ENCODE measurements at regions not wholly inside any gene's neighbourhood (a gene's known extent, or its start where the extent isn't known, plus 50 kb on each side); places are given as distances from the start of the nearest gene placed in this dataset.

DNA sequence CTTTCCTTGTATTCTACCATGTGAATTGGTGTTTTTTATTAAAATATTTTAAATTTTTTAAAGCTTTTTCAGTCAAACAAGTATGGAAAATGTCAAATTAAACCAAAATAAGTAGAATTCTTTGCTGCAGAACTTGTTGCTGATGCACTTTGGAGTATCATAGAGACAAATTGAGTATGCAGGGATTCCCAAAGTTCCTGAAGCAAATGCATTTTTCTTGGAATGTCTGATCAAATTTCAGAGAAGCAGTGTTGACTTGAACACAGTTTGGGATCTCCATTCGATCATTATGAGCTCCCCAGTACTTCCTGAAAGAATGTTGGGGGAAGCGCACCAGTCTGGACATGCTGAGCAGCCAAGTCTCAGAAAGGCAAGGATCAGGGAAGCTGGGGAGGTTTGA is 517.8 kb upstream of the CFAP20DC start:
- Histone ChIP-seq H3K4me3 (ENCODE audit: insufficient read depth, low read depth, low read length, poor library complexity, severe bottlenecking) (no peak overlapping the region), H3K27me3 (replicated peaks; ENCODE audit: control insufficient read depth, insufficient read depth, low read length, poor library complexity, severe bottlenecking) (no peaks in the 10 kb centered on the region), H3K4me1 (ENCODE audit: control insufficient read depth, insufficient read depth, low read length, poor library complexity, severe bottlenecking) (no peaks in the 10 kb centered on the region), H3K9me3 (ENCODE audit: control insufficient read depth, low read length) (no peaks in the 10 kb centered on the region), H3K36me3 (ENCODE audit: control insufficient read depth, insufficient read depth, low read length) (no peaks in the 10 kb centered on the region), H3K27ac (ENCODE audit: insufficient read depth, low read length, poor library complexity, severe bottlenecking) (no peak overlapping the region)
- DNase-seq, result no peak

GRCh38 chr3:59566481-59566975 is 516.7 kb upstream of the CFAP20DC start:
- DNase-seq, result no peak
- Histone ChIP-seq H3K36me3 (ENCODE audit: control insufficient read depth, insufficient read depth, low read length) (no peaks in the 10 kb centered on the region), H3K4me3 (ENCODE audit: insufficient read depth, low read depth, low read length, poor library complexity, severe bottlenecking) (no peak overlapping the region), H3K27me3 (replicated peaks; ENCODE audit: control insufficient read depth, insufficient read depth, low read length, poor library complexity, severe bottlenecking) (no peaks in the 10 kb centered on the region), H3K27ac (ENCODE audit: insufficient read depth, low read length, poor library complexity, severe bottlenecking) (no peak overlapping the region), H3K4me1 (ENCODE audit: control insufficient read depth, insufficient read depth, low read length, poor library complexity, severe bottlenecking) (no peaks in the 10 kb centered on the region), H3K9me3 (ENCODE audit: control insufficient read depth, low read length) (no peaks in the 10 kb centered on the region)

GRCh38 chr3:59565125-59565524 is 515.3 kb upstream of the CFAP20DC start:
- H3K27ac ChIP-seq (ENCODE audit: insufficient read depth, low read length, poor library complexity, severe bottlenecking), result no peak overlapping the region
- no peaks in the 10 kb centered on the region for H3K27me3 ChIP-seq (replicated peaks; ENCODE audit: control insufficient read depth, insufficient read depth, low read length, poor library complexity, severe bottlenecking)
- no peaks in the 10 kb centered on the region for H3K9me3 ChIP-seq (ENCODE audit: control insufficient read depth, low read length)
- H3K4me1 ChIP-seq (ENCODE audit: control insufficient read depth, insufficient read depth, low read length, poor library complexity, severe bottlenecking), result no peaks in the 10 kb centered on the region
- no peaks in the 10 kb centered on the region for H3K36me3 ChIP-seq (ENCODE audit: control insufficient read depth, insufficient read depth, low read length)
- no peak overlapping the region for H3K4me3 ChIP-seq (ENCODE audit: insufficient read depth, low read depth, low read length, poor library complexity, severe bottlenecking)
- DNase-seq, result no peak

DNA sequence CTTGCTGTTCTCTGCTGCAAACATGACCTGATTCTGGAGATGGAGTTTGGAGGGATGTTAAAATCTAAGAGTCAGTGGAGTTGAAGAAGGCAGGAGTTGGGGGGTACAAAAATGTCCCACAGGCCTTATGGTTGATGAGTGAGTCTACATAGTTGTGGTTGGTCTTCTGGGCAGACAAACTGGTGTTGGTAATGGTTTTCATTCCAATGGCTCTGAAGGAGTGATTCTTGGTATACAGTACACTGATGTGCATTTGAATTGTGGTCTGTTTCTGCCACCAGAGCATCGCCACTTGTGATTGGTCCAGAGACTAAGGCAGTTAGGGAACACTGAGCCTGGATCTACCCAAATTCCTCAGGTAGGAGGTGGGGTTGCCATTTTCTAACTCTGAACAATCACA is 514.1 kb upstream of the CFAP20DC start:
- Histone ChIP-seq H3K36me3 (ENCODE audit: control insufficient read depth, insufficient read depth, low read length) (no peaks in the 10 kb centered on the region), H3K4me3 (ENCODE audit: insufficient read depth, low read depth, low read length, poor library complexity, severe bottlenecking) (no peak overlapping the region), H3K9me3 (ENCODE audit: control insufficient read depth, low read length) (no peaks in the 10 kb centered on the region), H3K27ac (ENCODE audit: insufficient read depth, low read length, poor library complexity, severe bottlenecking) (no peak overlapping the region), H3K27me3 (replicated peaks; ENCODE audit: control insufficient read depth, insufficient read depth, low read length, poor library complexity, severe bottlenecking) (no peaks in the 10 kb centered on the region), H3K4me1 (ENCODE audit: control insufficient read depth, insufficient read depth, low read length, poor library complexity, severe bottlenecking) (no peaks in the 10 kb centered on the region)
- DNase-seq, result no peak

- H3K36me3 ChIP-seq (ENCODE audit: control insufficient read depth, insufficient read depth, low read length), result no peaks in the 10 kb centered on the region
- DNase-seq, result no peak
- no peaks in the 10 kb centered on the region for H3K27me3 ChIP-seq (replicated peaks; ENCODE audit: control insufficient read depth, insufficient read depth, low read length, poor library complexity, severe bottlenecking)
- H3K27ac ChIP-seq (ENCODE audit: insufficient read depth, low read length, poor library complexity, severe bottlenecking), result no peak overlapping the region
- no peaks in the 10 kb centered on the region for H3K9me3 ChIP-seq (ENCODE audit: control insufficient read depth, low read length)
- H3K4me1 ChIP-seq (ENCODE audit: control insufficient read depth, insufficient read depth, low read length, poor library complexity, severe bottlenecking), result no peaks in the 10 kb centered on the region
- no peak overlapping the region for H3K4me3 ChIP-seq (ENCODE audit: insufficient read depth, low read depth, low read length, poor library complexity, severe bottlenecking)
Observed at GRCh38 chr3:59563072-59563605, 513.3 kb upstream of the CFAP20DC start.

GRCh38 chr3:59559721-59560435 is 510.1 kb upstream of the CFAP20DC start:
- no peak overlapping the region for H3K4me3 ChIP-seq (ENCODE audit: insufficient read depth, low read depth, low read length, poor library complexity, severe bottlenecking)

GRCh38 chr3:59558906-59559720 is 509.3 kb upstream of the CFAP20DC start:
- no peak for DNase-seq
- Histone ChIP-seq H3K4me1 (ENCODE audit: control insufficient read depth, insufficient read depth, low read length, poor library complexity, severe bottlenecking) (no peaks in the 10 kb centered on the region), H3K27me3 (replicated peaks; ENCODE audit: control insufficient read depth, insufficient read depth, low read length, poor library complexity, severe bottlenecking) (no peaks in the 10 kb centered on the region), H3K36me3 (ENCODE audit: control insufficient read depth, insufficient read depth, low read length) (no peaks in the 10 kb centered on the region), H3K4me3 (ENCODE audit: insufficient read depth, low read depth, low read length, poor library complexity, severe bottlenecking) (no peak overlapping the region), H3K27ac (ENCODE audit: insufficient read depth, low read length, poor library complexity, severe bottlenecking) (no peak overlapping the region), H3K9me3 (ENCODE audit: control insufficient read depth, low read length) (no peaks in the 10 kb centered on the region)

More at GRCh38 chr3:59559721-59560435, 510.1 kb upstream of the CFAP20DC start:
- no peaks in the 10 kb centered on the region for H3K36me3 ChIP-seq (ENCODE audit: control insufficient read depth, insufficient read depth, low read length)
- no peaks in the 10 kb centered on the region for H3K4me1 ChIP-seq (ENCODE audit: control insufficient read depth, insufficient read depth, low read length, poor library complexity, severe bottlenecking)
- no peak overlapping the region for H3K27ac ChIP-seq (ENCODE audit: insufficient read depth, low read length, poor library complexity, severe bottlenecking)
- no peaks in the 10 kb centered on the region for H3K9me3 ChIP-seq (ENCODE audit: control insufficient read depth, low read length)
- DNase-seq, result no peak
- H3K27me3 ChIP-seq (replicated peaks; ENCODE audit: control insufficient read depth, insufficient read depth, low read length, poor library complexity, severe bottlenecking), result no peaks in the 10 kb centered on the region

DNA sequence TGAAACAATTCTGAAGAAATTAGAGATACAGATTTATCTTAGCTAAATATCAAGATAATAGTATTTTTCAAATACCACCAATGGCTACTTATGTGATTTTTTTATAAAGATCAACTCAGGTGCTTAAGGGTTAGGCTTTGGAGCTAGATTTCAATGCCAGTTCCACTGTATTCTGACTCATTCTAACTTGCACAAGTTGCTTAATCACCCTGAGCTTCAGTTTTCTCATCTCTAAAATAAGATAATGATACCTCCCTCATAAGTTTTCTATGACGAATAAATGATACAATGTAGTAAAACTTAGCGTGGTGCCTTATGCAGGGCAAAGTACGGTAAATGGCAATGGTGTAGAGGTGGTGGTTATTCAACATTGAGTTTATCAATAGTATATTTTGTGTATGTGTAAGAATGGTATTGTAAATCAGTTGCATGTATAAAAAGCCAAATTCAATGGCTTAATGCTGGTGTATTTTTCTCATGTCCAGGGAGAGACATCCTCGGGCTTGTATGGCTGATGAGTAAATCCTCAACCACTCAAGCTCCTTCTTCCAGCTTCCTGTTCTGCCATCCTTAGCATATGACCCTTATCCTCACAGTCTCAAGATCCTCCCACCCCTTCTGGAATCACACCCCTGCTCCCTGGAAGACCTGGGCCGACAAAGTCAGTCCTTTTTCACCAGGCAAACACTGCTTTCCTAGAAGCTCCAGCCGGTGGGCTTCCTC is 505.9 kb upstream of the CFAP20DC start:
- Histone ChIP-seq H3K36me3 (ENCODE audit: control insufficient read depth, insufficient read depth, low read length) (no peaks in the 10 kb centered on the region), H3K27me3 (replicated peaks; ENCODE audit: control insufficient read depth, insufficient read depth, low read length, poor library complexity, severe bottlenecking) (no peaks in the 10 kb centered on the region), H3K27ac (ENCODE audit: insufficient read depth, low read length, poor library complexity, severe bottlenecking) (no peak overlapping the region), H3K9me3 (ENCODE audit: control insufficient read depth, low read length) (no peaks in the 10 kb centered on the region), H3K4me1 (ENCODE audit: control insufficient read depth, insufficient read depth, low read length, poor library complexity, severe bottlenecking) (no peaks in the 10 kb centered on the region), H3K4me3 (ENCODE audit: insufficient read depth, low read depth, low read length, poor library complexity, severe bottlenecking) (no peak overlapping the region)
- no peak for DNase-seq

DNA sequence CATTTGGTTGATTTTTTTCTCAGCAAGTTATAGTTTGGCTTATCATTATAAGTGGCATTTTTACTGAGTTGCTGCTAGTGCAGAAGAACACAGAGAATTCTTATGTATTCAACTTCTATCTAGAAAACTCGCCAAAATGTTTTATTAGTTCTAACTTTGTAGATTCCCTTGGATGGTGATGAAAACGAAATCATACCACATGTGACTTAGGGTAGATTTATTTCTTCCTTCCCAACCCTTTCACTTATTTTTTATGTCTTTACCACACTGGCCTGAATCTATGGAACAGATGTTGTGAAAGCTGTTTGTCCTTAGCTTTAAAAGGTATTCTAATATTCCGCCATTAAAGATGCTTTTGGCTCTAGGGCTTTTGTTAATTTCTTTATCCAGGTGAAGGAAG is 503.3 kb upstream of the CFAP20DC start:
- no peak for DNase-seq
- H3K36me3 ChIP-seq (ENCODE audit: control insufficient read depth, insufficient read depth, low read length), result no peaks in the 10 kb centered on the region
- no peaks in the 10 kb centered on the region for H3K9me3 ChIP-seq (ENCODE audit: control insufficient read depth, low read length)
- no peak overlapping the region for H3K4me3 ChIP-seq (ENCODE audit: insufficient read depth, low read depth, low read length, poor library complexity, severe bottlenecking)
- H3K27ac ChIP-seq (ENCODE audit: insufficient read depth, low read length, poor library complexity, severe bottlenecking), result no peak overlapping the region
- H3K27me3 ChIP-seq (replicated peaks; ENCODE audit: control insufficient read depth, insufficient read depth, low read length, poor library complexity, severe bottlenecking), result no peaks in the 10 kb centered on the region
- H3K4me1 ChIP-seq (ENCODE audit: control insufficient read depth, insufficient read depth, low read length, poor library complexity, severe bottlenecking), result no peaks in the 10 kb centered on the region
